ENCODE measurements at regions not wholly inside any gene's neighbourhood (a gene's known extent, or its start where the extent isn't known, plus 50 kb on each side); places are given as distances from the start of the nearest gene placed in this dataset.

GRCh38 chr18:34114996-34115395 lies 109.7 kb downstream of the NOL4 start:
- H3K27ac ChIP-seq (ENCODE audit: low read length), result no peak overlapping the region
- no peaks in the 10 kb centered on the region for H3K9me3 ChIP-seq (ENCODE audit: control insufficient read depth in 1 of 2, low read length in 2 of 2)
- H3K36me3 ChIP-seq (ENCODE audit: control insufficient read depth in 1 of 2, insufficient read depth in 2 of 2, low read length in 2 of 2), result no peaks in the 10 kb centered on the region
- no peaks in the 10 kb centered on the region for H3K4me1 ChIP-seq (ENCODE audit: control insufficient read depth in 1 of 2, insufficient read depth in 2 of 2, low read length in 2 of 2)
- H3K27me3 ChIP-seq (ENCODE audit: low read depth, low read length), result no peaks in the 10 kb centered on the region
- no peak overlapping the region for H3K4me3 ChIP-seq (ENCODE audit: low read depth in 1 of 2, low read length in 2 of 2)

DNA sequence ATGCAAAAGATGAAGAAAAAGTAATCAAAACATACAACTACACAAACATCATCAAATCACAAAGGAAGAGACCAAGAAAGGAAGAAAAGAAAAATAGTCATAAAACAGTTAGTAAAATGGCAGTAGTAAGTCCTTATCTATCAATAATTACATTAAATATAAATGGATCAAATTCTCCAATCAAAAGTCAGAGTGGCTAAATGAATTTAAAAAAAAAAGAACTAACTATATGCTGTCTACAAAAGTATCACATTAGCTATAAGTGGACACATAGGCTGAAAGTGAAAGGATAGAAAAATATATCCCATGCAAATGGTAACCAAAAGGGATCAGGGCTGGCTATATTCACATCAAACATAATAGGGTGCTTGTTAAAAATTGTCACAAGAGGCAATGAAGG lies 116.5 kb downstream of the NOL4 start:
- Histone ChIP-seq H3K9me3 (ENCODE audit: control insufficient read depth in 1 of 2, low read length in 2 of 2) (peaks cover 3 to 4% of the 10 kb centered on the region in 2 donors), H3K4me1 (ENCODE audit: control insufficient read depth in 1 of 2, insufficient read depth in 2 of 2, low read length in 2 of 2) (no peaks in the 10 kb centered on the region), H3K36me3 (ENCODE audit: control insufficient read depth in 1 of 2, insufficient read depth in 2 of 2, low read length in 2 of 2) (no peaks in the 10 kb centered on the region), H3K27ac (ENCODE audit: low read length) (no peak overlapping the region), H3K4me3 (ENCODE audit: low read depth in 1 of 2, low read length in 2 of 2) (no peak overlapping the region), H3K27me3 (ENCODE audit: low read depth, low read length) (no peaks in the 10 kb centered on the region)

DNA sequence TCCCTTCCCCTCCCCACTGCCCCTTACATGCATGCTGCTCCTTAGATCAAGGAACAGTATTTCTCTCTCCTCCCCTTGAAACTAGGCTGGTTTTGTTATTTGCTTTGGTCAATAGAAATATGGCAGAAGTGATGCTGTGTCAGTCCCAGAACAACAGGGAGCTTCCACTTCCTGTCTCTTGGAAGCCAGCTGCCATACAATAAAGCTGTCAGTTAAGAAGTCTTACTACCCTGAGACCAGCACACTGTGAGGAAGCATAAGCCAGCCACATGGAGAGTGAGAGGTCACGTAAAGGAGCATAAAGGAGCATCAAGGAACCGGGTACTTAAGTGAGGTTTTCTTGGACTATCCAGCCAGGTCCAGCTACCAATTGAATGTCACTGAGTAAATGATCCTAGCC lies 126.6 kb downstream of the NOL4 start:
- Histone ChIP-seq H3K4me1 (ENCODE audit: control insufficient read depth in 1 of 2, insufficient read depth in 2 of 2, low read length in 2 of 2) (no peaks in the 10 kb centered on the region), H3K36me3 (ENCODE audit: control insufficient read depth in 1 of 2, insufficient read depth in 2 of 2, low read length in 2 of 2) (no peaks in the 10 kb centered on the region), H3K27me3 (ENCODE audit: low read depth, low read length) (no peaks in the 10 kb centered on the region), H3K4me3 (ENCODE audit: low read depth in 1 of 2, low read length in 2 of 2) (no peak overlapping the region), H3K9me3 (ENCODE audit: control insufficient read depth in 1 of 2, low read length in 2 of 2) (no peaks in the 10 kb centered on the region), H3K27ac (ENCODE audit: low read length) (no peak overlapping the region)

- no peak overlapping the region for H3K4me3 ChIP-seq (ENCODE audit: low read depth in 1 of 2, low read length in 2 of 2)
- no peaks in the 10 kb centered on the region for H3K4me1 ChIP-seq (ENCODE audit: control insufficient read depth in 1 of 2, insufficient read depth in 2 of 2, low read length in 2 of 2)
- no peak overlapping the region for H3K27ac ChIP-seq (ENCODE audit: low read length)
- H3K9me3 ChIP-seq (ENCODE audit: control insufficient read depth in 1 of 2, low read length in 2 of 2), result no peaks in the 10 kb centered on the region
- no peaks in the 10 kb centered on the region for H3K36me3 ChIP-seq (ENCODE audit: control insufficient read depth in 1 of 2, insufficient read depth in 2 of 2, low read length in 2 of 2)
- H3K27me3 ChIP-seq (ENCODE audit: low read depth, low read length), result no peaks in the 10 kb centered on the region
Measured at GRCh38 chr18:34097312-34097711, 127.4 kb downstream of the NOL4 start.

DNA sequence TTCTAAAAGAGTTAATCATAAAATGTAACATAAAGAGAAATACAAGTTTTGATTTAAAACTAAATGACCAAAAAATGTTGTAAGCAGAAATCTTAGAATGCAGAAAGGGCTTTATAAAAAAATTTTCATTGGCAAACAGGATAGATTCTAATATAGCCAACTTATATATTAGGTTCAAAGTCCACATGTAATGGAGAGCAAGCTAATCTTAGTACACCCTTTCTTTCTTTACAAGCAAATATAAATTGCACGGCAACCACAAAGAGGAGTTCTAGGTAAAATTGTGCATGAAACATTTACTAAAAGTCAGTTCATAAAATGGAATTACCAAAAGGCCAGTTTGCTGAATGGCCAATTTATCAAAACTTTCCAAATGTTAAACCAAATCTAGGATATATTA lies 130.6 kb downstream of the NOL4 start:
- Histone ChIP-seq H3K9me3 (ENCODE audit: control insufficient read depth in 1 of 2, low read length in 2 of 2) (no peaks in the 10 kb centered on the region), H3K4me3 (ENCODE audit: low read depth in 1 of 2, low read length in 2 of 2) (no peak overlapping the region), H3K4me1 (ENCODE audit: control insufficient read depth in 1 of 2, insufficient read depth in 2 of 2, low read length in 2 of 2) (no peaks in the 10 kb centered on the region), H3K27ac (ENCODE audit: low read length) (no peak overlapping the region), H3K27me3 (ENCODE audit: low read depth, low read length) (no peaks in the 10 kb centered on the region), H3K36me3 (ENCODE audit: control insufficient read depth in 1 of 2, insufficient read depth in 2 of 2, low read length in 2 of 2) (no peaks in the 10 kb centered on the region)

DNA sequence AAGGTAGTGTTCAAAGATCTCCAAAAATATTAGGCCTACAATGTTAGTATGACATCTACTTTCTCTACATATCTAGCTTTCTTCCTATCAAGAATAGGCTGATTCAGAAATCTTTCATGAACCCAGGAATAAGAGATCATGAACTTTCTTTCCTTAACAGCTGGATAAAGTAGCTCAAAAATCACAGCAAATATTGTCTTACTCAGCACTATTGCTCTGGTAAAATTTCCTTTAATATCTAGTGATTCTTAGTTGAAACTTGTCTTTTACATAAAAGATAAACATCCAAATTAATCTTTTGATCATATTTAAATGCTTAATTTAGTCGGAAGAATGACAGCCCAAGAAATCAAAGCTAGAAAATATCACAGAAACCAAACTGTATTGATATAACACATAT lies 131.9 kb downstream of the NOL4 start:
- Histone ChIP-seq H3K9me3 (ENCODE audit: control insufficient read depth in 1 of 2, low read length in 2 of 2) (no peaks in the 10 kb centered on the region), H3K36me3 (ENCODE audit: control insufficient read depth in 1 of 2, insufficient read depth in 2 of 2, low read length in 2 of 2) (no peaks in the 10 kb centered on the region), H3K4me3 (ENCODE audit: low read depth in 1 of 2, low read length in 2 of 2) (no peak overlapping the region), H3K4me1 (ENCODE audit: control insufficient read depth in 1 of 2, insufficient read depth in 2 of 2, low read length in 2 of 2) (no peaks in the 10 kb centered on the region), H3K27me3 (ENCODE audit: low read depth, low read length) (no peaks in the 10 kb centered on the region), H3K27ac (ENCODE audit: low read length) (no peak overlapping the region)

GRCh38 chr18:34086370-34086769 lies 138.3 kb downstream of the NOL4 start:
- H3K9me3 ChIP-seq (ENCODE audit: control insufficient read depth in 1 of 2, low read length in 2 of 2), result no peaks in the 10 kb centered on the region
- H3K4me1 ChIP-seq (ENCODE audit: control insufficient read depth in 1 of 2, insufficient read depth in 2 of 2, low read length in 2 of 2), result no peaks in the 10 kb centered on the region
- H3K27ac ChIP-seq (ENCODE audit: low read length), result no peak overlapping the region
- H3K36me3 ChIP-seq (ENCODE audit: control insufficient read depth in 1 of 2, insufficient read depth in 2 of 2, low read length in 2 of 2), result no peaks in the 10 kb centered on the region
- H3K4me3 ChIP-seq (ENCODE audit: low read depth in 1 of 2, low read length in 2 of 2), result no peak overlapping the region
- no peaks in the 10 kb centered on the region for H3K27me3 ChIP-seq (ENCODE audit: low read depth, low read length)

DNA sequence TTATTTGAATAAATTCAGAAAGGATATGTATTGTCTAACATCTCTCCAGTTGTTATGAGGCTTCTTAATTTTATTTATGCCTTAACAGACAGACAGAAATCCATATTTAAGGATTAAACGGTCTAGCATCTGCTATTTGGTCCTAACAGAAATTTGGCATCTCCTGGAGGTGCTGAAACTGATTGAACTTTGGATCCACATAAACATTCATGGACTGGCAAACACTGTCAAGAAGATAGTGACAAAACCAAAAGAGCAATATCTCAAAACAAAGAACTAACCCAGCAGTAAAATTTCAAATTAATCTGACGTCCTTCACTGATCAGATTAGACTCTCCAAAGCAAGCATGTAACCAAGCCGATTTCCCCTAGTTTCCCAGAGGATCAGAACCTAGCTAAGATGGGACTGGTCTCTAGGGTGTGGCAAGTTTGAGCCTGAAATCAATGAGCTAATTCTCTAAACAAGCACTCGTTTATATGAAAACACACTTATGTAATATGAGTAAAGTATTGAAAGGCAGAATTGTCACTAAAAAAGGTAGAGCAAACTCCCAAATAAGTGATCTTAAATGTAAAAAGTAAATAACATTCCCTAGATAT lies 139.5 kb downstream of the NOL4 start:
- Histone ChIP-seq H3K27me3 (ENCODE audit: low read depth, low read length) (no peaks in the 10 kb centered on the region), H3K27ac (ENCODE audit: low read length) (no peak overlapping the region), H3K4me1 (ENCODE audit: control insufficient read depth in 1 of 2, insufficient read depth in 2 of 2, low read length in 2 of 2) (no peaks in the 10 kb centered on the region), H3K36me3 (ENCODE audit: control insufficient read depth in 1 of 2, insufficient read depth in 2 of 2, low read length in 2 of 2) (no peaks in the 10 kb centered on the region), H3K4me3 (ENCODE audit: low read depth in 1 of 2, low read length in 2 of 2) (no peak overlapping the region), H3K9me3 (ENCODE audit: control insufficient read depth in 1 of 2, low read length in 2 of 2) (no peaks in the 10 kb centered on the region)

GRCh38 chr18:34084635-34085034 lies 140.1 kb downstream of the NOL4 start:
- Histone ChIP-seq H3K4me1 (ENCODE audit: control insufficient read depth in 1 of 2, insufficient read depth in 2 of 2, low read length in 2 of 2) (no peaks in the 10 kb centered on the region), H3K27ac (ENCODE audit: low read length) (no peak overlapping the region), H3K27me3 (ENCODE audit: low read depth, low read length) (no peaks in the 10 kb centered on the region), H3K4me3 (ENCODE audit: low read depth in 1 of 2, low read length in 2 of 2) (no peak overlapping the region), H3K9me3 (ENCODE audit: control insufficient read depth in 1 of 2, low read length in 2 of 2) (no peaks in the 10 kb centered on the region), H3K36me3 (ENCODE audit: control insufficient read depth in 1 of 2, insufficient read depth in 2 of 2, low read length in 2 of 2) (no peaks in the 10 kb centered on the region)

GRCh38 chr18:34083910-34084535 lies 140.7 kb downstream of the NOL4 start:
- Histone ChIP-seq H3K27ac (ENCODE audit: low read length) (no peak overlapping the region), H3K36me3 (ENCODE audit: control insufficient read depth in 1 of 2, insufficient read depth in 2 of 2, low read length in 2 of 2) (no peaks in the 10 kb centered on the region), H3K9me3 (ENCODE audit: control insufficient read depth in 1 of 2, low read length in 2 of 2) (no peaks in the 10 kb centered on the region), H3K4me3 (ENCODE audit: low read depth in 1 of 2, low read length in 2 of 2) (no peak overlapping the region), H3K4me1 (ENCODE audit: control insufficient read depth in 1 of 2, insufficient read depth in 2 of 2, low read length in 2 of 2) (no peaks in the 10 kb centered on the region), H3K27me3 (ENCODE audit: low read depth, low read length) (no peaks in the 10 kb centered on the region)

GRCh38 chr18:34077599-34077998 lies 147.1 kb downstream of the NOL4 start:
- H3K36me3 ChIP-seq (ENCODE audit: control insufficient read depth in 1 of 2, insufficient read depth in 2 of 2, low read length in 2 of 2), result no peaks in the 10 kb centered on the region
- H3K4me1 ChIP-seq (ENCODE audit: control insufficient read depth in 1 of 2, insufficient read depth in 2 of 2, low read length in 2 of 2), result no peaks in the 10 kb centered on the region
- no peaks in the 10 kb centered on the region for H3K27me3 ChIP-seq (ENCODE audit: low read depth, low read length)
- H3K9me3 ChIP-seq (ENCODE audit: control insufficient read depth in 1 of 2, low read length in 2 of 2), result no peaks in the 10 kb centered on the region
- H3K4me3 ChIP-seq (ENCODE audit: low read depth in 1 of 2, low read length in 2 of 2), result no peak overlapping the region
- H3K27ac ChIP-seq (ENCODE audit: low read length), result no peak overlapping the region

Data from muscle layer of duodenum (tissue), 2 donors.